Caki2 (cell line): ENCODE measurements at regions not wholly inside any gene's neighbourhood (a gene's known extent, or its start where the extent isn't known, plus 50 kb on each side); places are given as distances from the start of the nearest gene placed in this dataset.

Experiments
- DNase-seq: peaks from one replicate; pipeline ENCODE4 v3.0.0-alpha.2; 2015; ENCODE audit warnings: low read depth
- in situ Hi-C: cut with HindIII; loops from 2 replicates; pipeline ENCODE4 v1.10.0; 2016; ENCODE audit warnings: low sequenced_read_pairs, low pct_unique_long_range_greater_than_20kb, mixed read lengths

GRCh38 chr22:46093796-46094195 is 56.5 kb upstream of the PPARA start:
- no peak for DNase-seq
- in situ Hi-C loops = no loop called here

GRCh38 chr22:46094676-46095075 is 55.6 kb upstream of the PPARA start:
- in situ Hi-C loops = no loop called here

GRCh38 chr22:46096051-46096450 is 54.3 kb upstream of the PPARA start:
- in situ Hi-C loops = no loop called here
- DNase-seq = no peak

More at GRCh38 chr22:46094676-46095075, 55.6 kb upstream of the PPARA start:
- no peak for DNase-seq

GRCh38 chr22:46096706-46097230 is 53.6 kb upstream of the PPARA start:
- in situ Hi-C loops = no loop called here
- DNase-seq = no peak

GRCh38 chr22:46097268-46097900 is 52.9 kb upstream of the PPARA start:
- in situ Hi-C loops = no loop called here
- no peak for DNase-seq

GRCh38 chr22:46098525-46099475 is 51.5 kb upstream of the PPARA start:
- in situ Hi-C loops = no loop called here
- no peak for DNase-seq

- DNase-seq = no peak
- in situ Hi-C loops = no loop called here
These were observed 50.6 kb upstream of the PPARA start for GRCh38 chr22:46099740-46100139.

- DNase-seq = no peak
- in situ Hi-C loops = no loop called here
These were observed 49.8 kb upstream of the PPARA start for GRCh38 chr22:46100401-46101105.
